DOHH2 (cell line): ENCODE measurements at regions not wholly inside any gene's neighbourhood (a gene's known extent, or its start where the extent isn't known, plus 50 kb on each side); places are given as distances from the start of the nearest gene placed in this dataset.

Source experiments
- H3F3A ChIP-seq: fragments of 200-600 bp; sonication (generic), shearing (Covaris generic); 2 replicates; pipeline ENCODE4 v1.6.0; 2016; ENCODE audit warnings: antibody characterized with exemption, mild to moderate bottlenecking; ENCODE audit not compliant: control insufficient read depth, insufficient read depth
- H3K27ac ChIP-seq: fragments of 200-600 bp; sonication (generic); 2 replicates; pipeline ENCODE4 v1.5.1; 2014; ENCODE audit warnings: low read depth, mild to moderate bottlenecking, low read length, moderate library complexity
- H3K27me3 ChIP-seq: fragments of 200-600 bp; sonication (generic); 2 replicates; pipeline ENCODE4 v1.6.1; 2014; ENCODE audit warnings: mild to moderate bottlenecking, low read length, mixed read lengths; ENCODE audit not compliant: control insufficient read depth
- H3K36me3 ChIP-seq: fragments of 200-600 bp; sonication (generic); 2 replicates; pipeline ENCODE4 v1.6.1; 2014; ENCODE audit warnings: mild to moderate bottlenecking, low read length, moderate library complexity, mixed read lengths; ENCODE audit not compliant: control insufficient read depth
- H3K4me1 ChIP-seq: fragments of 200-600 bp; sonication (generic); 2 replicates; pipeline ENCODE4 v1.6.1; 2014; ENCODE audit warnings: mild to moderate bottlenecking, low read length, mixed read lengths; ENCODE audit not compliant: control insufficient read depth
- H3K4me2 ChIP-seq: fragments of 200-600 bp; sonication (generic); 2 replicates; pipeline ENCODE4 v1.6.0; 2014; ENCODE audit warnings: mild to moderate bottlenecking, low read length, moderate library complexity
- H3K4me3 ChIP-seq: fragments of 200-600 bp; sonication (generic); 2 replicates; pipeline ENCODE4 v1.5.1; 2014; ENCODE audit warnings: mild to moderate bottlenecking, low read length, mixed read lengths
- H3K79me2 ChIP-seq: fragments of 200-600 bp; sonication (generic); 2 replicates; pipeline ENCODE4 v1.6.1; 2014; ENCODE audit warnings: mild to moderate bottlenecking, low read length, mixed read lengths; ENCODE audit not compliant: control insufficient read depth
- H3K9me2 ChIP-seq: fragments of 200-600 bp; sonication (generic); replicated peaks from 2 replicates; pipeline ENCODE4 v1.6.1; 2014; ENCODE audit warnings: mild to moderate bottlenecking, low read length, mixed read lengths; ENCODE audit not compliant: control insufficient read depth
- H3K9me3 ChIP-seq: fragments of 200-600 bp; sonication (generic); 2 replicates; pipeline ENCODE4 v1.6.1; 2014; ENCODE audit warnings: antibody characterized with exemption, low read length, mixed read lengths; ENCODE audit not compliant: control insufficient read depth, insufficient read depth
- H4K20me1 ChIP-seq: fragments of 200-600 bp; sonication (generic); 2 replicates; pipeline ENCODE4 v1.6.0; 2014; ENCODE audit warnings: low read depth, mild to moderate bottlenecking, antibody characterized with exemption, low read length, moderate library complexity; ENCODE audit not compliant: control insufficient read depth, insufficient read depth
- EZH2phosphoT487 ChIP-seq: fragments of 200-600 bp; sonication (generic); IDR thresholded peaks from 2 replicates; pipeline ENCODE4 v1.6.1; 2017; ENCODE audit warnings: borderline replicate concordance, mild to moderate bottlenecking, antibody characterized with exemption, low read length, moderate library complexity, mixed read lengths
- TF ChIP-seq, protein P1 (sequence below): fragments of 200-600 bp; sonication (generic); IDR thresholded peaks from one replicate; pipeline ENCODE4 v1.5.1; 2014; ENCODE audit warnings: antibody characterized with exemption, mild to moderate bottlenecking, low read depth, low read length; ENCODE audit not compliant: poor library complexity, severe bottlenecking

- H3K27ac ChIP-seq: no peak overlapping the region
- H4K20me1 ChIP-seq: no peaks in the 10 kb centered on the region
- H3K9me2 ChIP-seq: no peaks in the 10 kb centered on the region
- H3K9me3 ChIP-seq: no peaks in the 10 kb centered on the region
- TF ChIP-seq EZH2phosphoT487: no peak
- TF ChIP-seq, protein P1, sequence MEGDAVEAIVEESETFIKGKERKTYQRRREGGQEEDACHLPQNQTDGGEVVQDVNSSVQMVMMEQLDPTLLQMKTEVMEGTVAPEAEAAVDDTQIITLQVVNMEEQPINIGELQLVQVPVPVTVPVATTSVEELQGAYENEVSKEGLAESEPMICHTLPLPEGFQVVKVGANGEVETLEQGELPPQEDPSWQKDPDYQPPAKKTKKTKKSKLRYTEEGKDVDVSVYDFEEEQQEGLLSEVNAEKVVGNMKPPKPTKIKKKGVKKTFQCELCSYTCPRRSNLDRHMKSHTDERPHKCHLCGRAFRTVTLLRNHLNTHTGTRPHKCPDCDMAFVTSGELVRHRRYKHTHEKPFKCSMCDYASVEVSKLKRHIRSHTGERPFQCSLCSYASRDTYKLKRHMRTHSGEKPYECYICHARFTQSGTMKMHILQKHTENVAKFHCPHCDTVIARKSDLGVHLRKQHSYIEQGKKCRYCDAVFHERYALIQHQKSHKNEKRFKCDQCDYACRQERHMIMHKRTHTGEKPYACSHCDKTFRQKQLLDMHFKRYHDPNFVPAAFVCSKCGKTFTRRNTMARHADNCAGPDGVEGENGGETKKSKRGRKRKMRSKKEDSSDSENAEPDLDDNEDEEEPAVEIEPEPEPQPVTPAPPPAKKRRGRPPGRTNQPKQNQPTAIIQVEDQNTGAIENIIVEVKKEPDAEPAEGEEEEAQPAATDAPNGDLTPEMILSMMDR: no peak
- H3F3A ChIP-seq: no peaks in the 10 kb centered on the region
- no peaks in the 10 kb centered on the region for H3K27me3 ChIP-seq
- H3K36me3 ChIP-seq: no peaks in the 10 kb centered on the region
- H3K4me3 ChIP-seq: no peak overlapping the region
- no peaks in the 10 kb centered on the region for H3K4me1 ChIP-seq
- no peak overlapping the region for H3K4me2 ChIP-seq
- no peaks in the 10 kb centered on the region for H3K79me2 ChIP-seq
Observed at GRCh38 chr6:100210137-100211117, 216.4 kb upstream of the MCHR2 start.

DNA sequence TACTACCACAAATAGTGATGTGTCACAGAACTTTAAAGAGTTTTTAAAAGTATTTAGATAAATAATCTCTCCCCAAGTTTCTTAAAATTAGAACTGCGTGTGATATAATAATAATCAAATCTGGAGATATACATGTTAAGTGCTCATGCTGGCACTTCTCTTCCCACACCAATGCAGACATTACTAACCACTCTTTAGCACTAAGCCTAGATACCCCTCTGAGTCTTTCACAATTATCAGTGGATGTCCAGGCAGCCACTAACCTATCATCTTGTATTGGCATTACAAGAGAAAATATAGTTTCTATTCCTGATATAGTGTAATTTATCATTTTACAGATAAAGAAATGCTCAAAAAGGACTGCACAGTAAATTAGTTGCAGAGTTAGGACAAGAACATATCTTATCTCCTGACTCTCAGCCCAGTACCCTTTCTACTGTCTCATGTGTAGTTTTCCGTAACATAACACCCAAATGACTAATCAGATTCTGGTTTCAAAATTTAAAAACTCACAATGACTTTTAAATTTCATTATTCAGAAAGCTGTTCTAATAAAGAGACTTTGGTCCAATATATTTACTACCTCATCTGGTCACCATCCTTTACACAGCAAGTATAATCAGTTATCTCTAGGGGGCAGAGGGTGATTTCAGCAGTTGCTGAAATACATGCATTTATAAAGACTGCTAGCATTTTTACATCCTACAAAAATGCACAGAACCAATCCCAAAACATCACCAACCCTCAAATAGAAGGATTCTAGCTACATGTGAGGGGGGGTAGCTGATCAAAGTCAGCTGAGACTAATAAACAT, 215.5 kb upstream of the MCHR2 start:
- Histone ChIP-seq H3K27ac (no peak overlapping the region), H3K79me2 (no peaks in the 10 kb centered on the region), H3K36me3 (no peaks in the 10 kb centered on the region), H3K27me3 (no peaks in the 10 kb centered on the region), H4K20me1 (no peaks in the 10 kb centered on the region), H3K4me2 (no peak overlapping the region), H3F3A (no peaks in the 10 kb centered on the region), H3K4me1 (no peaks in the 10 kb centered on the region), H3K9me3 (no peaks in the 10 kb centered on the region), H3K9me2 (no peaks in the 10 kb centered on the region), H3K4me3 (no peak overlapping the region)
- TF ChIP-seq, protein P1: no peak
- TF ChIP-seq EZH2phosphoT487: no peak

DNA sequence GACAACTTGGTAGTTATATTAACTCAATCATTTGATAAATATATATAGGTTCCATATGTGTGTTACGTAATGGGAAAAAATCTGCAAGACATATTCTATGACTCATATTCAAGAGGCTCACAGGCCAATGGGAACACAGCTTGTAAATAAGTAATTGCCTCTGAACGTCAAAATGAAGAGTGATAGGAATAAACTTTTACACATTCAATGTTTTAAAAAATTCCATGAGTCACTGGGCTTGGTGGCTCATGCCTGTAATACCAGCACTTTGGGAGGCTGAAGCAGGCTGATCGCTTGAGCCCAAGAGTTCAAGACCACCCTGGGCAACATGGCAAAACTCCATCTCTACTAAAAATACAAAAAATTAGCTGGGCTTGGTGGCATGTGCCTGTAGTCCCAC, 209.4 kb upstream of the MCHR2 start:
- H3K79me2 ChIP-seq: no peaks in the 10 kb centered on the region
- no peak overlapping the region for H3K27ac ChIP-seq
- H3K27me3 ChIP-seq: no peaks in the 10 kb centered on the region
- no peaks in the 10 kb centered on the region for H3F3A ChIP-seq
- H4K20me1 ChIP-seq: no peaks in the 10 kb centered on the region
- H3K4me2 ChIP-seq: no peak overlapping the region
- H3K4me1 ChIP-seq: no peaks in the 10 kb centered on the region
- no peak overlapping the region for H3K4me3 ChIP-seq
- TF ChIP-seq, protein P1: no peak
- no peak for TF ChIP-seq EZH2phosphoT487
- no peaks in the 10 kb centered on the region for H3K9me2 ChIP-seq
- H3K36me3 ChIP-seq: no peaks in the 10 kb centered on the region
- H3K9me3 ChIP-seq: no peaks in the 10 kb centered on the region
